ENCODE measurements at regions not wholly inside any gene's neighbourhood (a gene's known extent, or its start where the extent isn't known, plus 50 kb on each side); places are given as distances from the start of the nearest gene placed in this dataset.

DNA sequence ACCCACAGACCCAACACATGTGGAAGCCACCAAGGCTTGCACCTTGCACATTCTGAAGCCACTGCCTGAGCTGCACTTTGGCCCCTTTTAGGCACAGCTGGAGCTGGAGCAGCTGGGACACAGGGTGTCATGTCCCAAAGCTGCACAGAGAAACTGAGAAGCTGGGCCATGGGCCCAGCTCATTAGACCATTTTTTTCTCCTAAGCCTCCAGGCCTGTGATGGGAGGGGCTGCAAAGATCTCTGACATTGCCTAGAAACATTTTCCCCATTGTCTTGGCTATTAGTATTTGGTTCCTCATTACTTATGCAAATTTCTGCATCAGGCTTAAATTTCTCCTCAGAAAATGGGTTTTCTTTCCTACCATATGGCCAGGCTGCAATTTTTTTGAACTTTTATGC is 447.4 kb upstream of the HS3ST1 start:
- no peak for DNase-seq (ENCODE audit: low read depth, low spot score)
- no peak for TF ChIP-seq FOXP2 (optimal IDR thresholded peaks at IDR 0.05; ENCODE audit: control extremely low read depth, extremely low read length, insufficient read depth)
- no peak for TF ChIP-seq POLR2AphosphoS5 (IDR thresholded peaks at IDR 0.05; ENCODE audit: borderline replicate concordance, low read depth, low read length)
- H3K4me3 ChIP-seq: no peak overlapping the region

DNA sequence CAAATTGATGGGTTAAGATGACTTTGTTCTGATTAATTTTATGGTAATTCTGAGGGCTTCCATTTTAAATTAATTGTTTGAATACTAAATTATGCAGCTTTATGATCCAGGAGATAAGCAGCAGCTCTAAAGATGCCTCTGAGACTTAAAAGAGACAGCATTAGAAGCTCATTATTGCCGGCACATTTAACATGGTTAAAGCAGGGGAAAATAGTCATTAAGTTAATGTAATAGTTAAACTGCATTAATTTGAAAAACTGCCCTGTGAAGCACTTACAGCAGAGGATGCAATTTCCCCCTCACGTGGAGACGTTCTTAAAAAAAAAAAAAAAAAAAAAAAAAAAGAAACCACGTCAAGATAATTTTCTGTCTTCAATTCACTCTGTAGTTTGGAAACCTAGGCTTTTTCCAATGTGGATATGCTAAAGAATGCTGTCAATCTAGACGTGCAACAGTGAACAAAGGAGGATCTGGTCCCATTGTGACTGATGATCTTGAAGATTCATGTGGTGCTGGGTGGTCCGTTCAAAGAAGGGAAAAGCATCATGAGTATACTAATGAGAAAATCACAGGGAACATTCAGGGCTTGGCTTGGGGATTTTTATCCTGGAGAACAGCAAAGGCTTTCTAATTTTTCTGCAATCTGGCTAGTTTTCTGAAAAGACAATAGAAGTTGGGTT is 440.6 kb upstream of the HS3ST1 start:
- H3K27ac ChIP-seq: no peak overlapping the region
- no peak overlapping the region for H3K9ac ChIP-seq (ENCODE audit: insufficient read length)
- H3K36me3 ChIP-seq (ENCODE audit: insufficient read depth, low read length): no peaks in the 10 kb centered on the region
- no peak for DNase-seq (ENCODE audit: low read depth, low spot score)
- H3K9me3 ChIP-seq (ENCODE audit: low read depth, low read length): no peaks in the 10 kb centered on the region
- no peak overlapping the region for H3K4me3 ChIP-seq
- no peak for TF ChIP-seq FOXP2 (optimal IDR thresholded peaks at IDR 0.05; ENCODE audit: control extremely low read depth, extremely low read length, insufficient read depth)
- TF ChIP-seq EZH2 (IDR thresholded peaks at IDR 0.05): no peak
- TF ChIP-seq POLR2AphosphoS5 (IDR thresholded peaks at IDR 0.05; ENCODE audit: borderline replicate concordance, low read depth, low read length): no peak

More for the DNA sequence above, 447.4 kb upstream of the HS3ST1 start:
- Histone ChIP-seq H3K36me3 (ENCODE audit: insufficient read depth, low read length) (no peaks in the 10 kb centered on the region), H3K27ac (no peak overlapping the region), H3K9ac (ENCODE audit: insufficient read length) (no peak overlapping the region), H3K9me3 (ENCODE audit: low read depth, low read length) (no peaks in the 10 kb centered on the region)

DNA sequence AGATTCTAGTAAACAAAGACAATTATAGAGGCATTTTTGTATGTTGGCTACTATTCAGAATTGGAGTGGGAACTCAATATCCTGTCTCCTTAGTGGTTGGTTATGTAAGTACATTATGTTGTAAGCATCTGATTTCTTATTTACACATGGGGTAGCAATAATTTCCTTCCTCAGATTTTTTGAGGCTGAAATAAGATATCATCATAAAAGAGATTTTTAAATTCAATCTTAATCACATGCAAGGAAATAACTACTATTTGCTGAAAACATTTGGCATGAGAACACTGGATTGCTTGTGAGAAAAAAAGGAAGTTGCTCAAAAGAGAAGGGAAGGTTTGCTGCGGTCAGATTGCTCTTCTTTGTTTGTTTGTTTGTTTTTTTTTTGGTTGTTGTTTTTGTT is 437.7 kb upstream of the HS3ST1 start:
- H3K9ac ChIP-seq (ENCODE audit: insufficient read length): no peak overlapping the region
- H3K4me3 ChIP-seq: no peak overlapping the region
- no peak overlapping the region for H3K27ac ChIP-seq
- no peaks in the 10 kb centered on the region for H3K9me3 ChIP-seq (ENCODE audit: low read depth, low read length)
- no peaks in the 10 kb centered on the region for H3K36me3 ChIP-seq (ENCODE audit: insufficient read depth, low read length)
- DNase-seq (ENCODE audit: low read depth, low spot score): no peak
- TF ChIP-seq EZH2 (IDR thresholded peaks at IDR 0.05): no peak
- no peak for TF ChIP-seq POLR2AphosphoS5 (IDR thresholded peaks at IDR 0.05; ENCODE audit: borderline replicate concordance, low read depth, low read length)
- no peak for TF ChIP-seq FOXP2 (optimal IDR thresholded peaks at IDR 0.05; ENCODE audit: control extremely low read depth, extremely low read length, insufficient read depth)

DNA sequence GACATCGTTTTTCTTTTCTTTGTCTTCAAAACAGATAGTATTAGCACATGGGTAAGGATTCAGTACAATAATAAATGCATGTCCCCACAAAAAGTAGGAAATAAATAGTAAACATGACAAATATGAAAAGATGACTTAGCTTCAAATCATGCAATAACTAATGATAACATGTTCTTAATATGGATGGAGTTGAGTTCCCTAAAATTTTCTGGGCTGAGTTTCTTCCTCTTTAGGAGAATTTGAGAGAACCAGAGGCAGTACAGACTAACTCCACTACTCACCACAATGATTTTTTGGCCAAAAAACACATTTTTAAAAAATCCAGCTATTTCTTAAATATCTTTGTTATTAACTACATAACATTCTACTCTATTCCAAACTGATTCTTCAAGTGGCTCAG is 432.3 kb upstream of the HS3ST1 start:
- no peak overlapping the region for H3K27ac ChIP-seq
- no peak for DNase-seq (ENCODE audit: low read depth, low spot score)
- H3K9ac ChIP-seq (ENCODE audit: insufficient read length): no peak overlapping the region
- H3K36me3 ChIP-seq (ENCODE audit: insufficient read depth, low read length): no peaks in the 10 kb centered on the region
- H3K4me3 ChIP-seq: no peak overlapping the region
- no peaks in the 10 kb centered on the region for H3K9me3 ChIP-seq (ENCODE audit: low read depth, low read length)
- no peak for TF ChIP-seq EZH2 (IDR thresholded peaks at IDR 0.05)
- TF ChIP-seq FOXP2 (optimal IDR thresholded peaks at IDR 0.05; ENCODE audit: control extremely low read depth, extremely low read length, insufficient read depth): no peak
- TF ChIP-seq POLR2AphosphoS5 (IDR thresholded peaks at IDR 0.05; ENCODE audit: borderline replicate concordance, low read depth, low read length): no peak

DNA sequence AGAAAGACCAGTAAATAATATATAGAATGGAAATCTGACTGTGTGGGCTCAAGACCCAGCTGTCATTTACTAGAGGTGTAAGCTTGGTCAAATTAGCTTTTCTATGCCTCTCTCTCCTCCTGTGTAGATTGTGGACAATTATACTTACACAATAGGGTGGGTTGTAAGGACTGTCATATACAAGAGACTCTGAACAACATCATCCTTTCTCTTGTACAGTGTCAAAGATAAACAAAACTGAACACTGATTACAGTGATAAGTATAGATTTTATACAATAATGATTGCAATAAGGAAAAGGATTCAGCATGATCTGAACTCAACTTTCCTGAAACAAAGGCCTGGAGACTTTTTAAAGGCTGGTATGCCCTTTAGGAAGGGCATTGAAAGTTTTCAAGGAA is 429.2 kb upstream of the HS3ST1 start:
- Histone ChIP-seq H3K27ac (no peak overlapping the region), H3K9ac (ENCODE audit: insufficient read length) (no peak overlapping the region), H3K36me3 (ENCODE audit: insufficient read depth, low read length) (no peaks in the 10 kb centered on the region), H3K4me3 (no peak overlapping the region), H3K9me3 (ENCODE audit: low read depth, low read length) (no peaks in the 10 kb centered on the region)
- no peak for DNase-seq (ENCODE audit: low read depth, low spot score)
- TF ChIP-seq POLR2AphosphoS5 (IDR thresholded peaks at IDR 0.05; ENCODE audit: borderline replicate concordance, low read depth, low read length) (no peak), EZH2 (IDR thresholded peaks at IDR 0.05) (no peak), FOXP2 (optimal IDR thresholded peaks at IDR 0.05; ENCODE audit: control extremely low read depth, extremely low read length, insufficient read depth) (no peak)

DNA sequence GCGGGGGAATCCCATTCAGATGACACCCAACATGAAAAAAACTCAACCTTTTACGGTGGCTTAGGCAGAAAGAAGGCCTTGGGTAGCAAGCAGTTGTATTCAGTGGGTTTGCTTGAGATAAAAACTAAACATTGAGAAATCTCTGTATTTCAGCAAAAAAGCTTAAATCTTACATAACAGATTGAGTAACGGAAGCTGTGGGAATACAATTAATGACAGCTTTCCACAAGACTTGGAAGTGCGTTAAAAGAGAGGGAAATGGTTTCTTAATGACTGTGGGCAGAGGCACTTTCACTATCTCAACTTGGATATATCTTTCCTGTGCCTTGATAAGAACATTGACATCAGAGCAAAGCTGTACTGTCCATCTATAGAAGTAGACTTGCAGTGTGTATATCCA is 418.5 kb upstream of the HS3ST1 start:
- no peak overlapping the region for H3K9ac ChIP-seq (ENCODE audit: insufficient read length)
- H3K9me3 ChIP-seq (ENCODE audit: low read depth, low read length): no peaks in the 10 kb centered on the region
- no peaks in the 10 kb centered on the region for H3K36me3 ChIP-seq (ENCODE audit: insufficient read depth, low read length)
- TF ChIP-seq POLR2AphosphoS5 (IDR thresholded peaks at IDR 0.05; ENCODE audit: borderline replicate concordance, low read depth, low read length): no peak
- TF ChIP-seq FOXP2 (optimal IDR thresholded peaks at IDR 0.05; ENCODE audit: control extremely low read depth, extremely low read length, insufficient read depth): no peak
- TF ChIP-seq EZH2 (IDR thresholded peaks at IDR 0.05): no peak
- no peak overlapping the region for H3K4me3 ChIP-seq
- no peak overlapping the region for H3K27ac ChIP-seq
- DNase-seq (ENCODE audit: low read depth, low spot score): no peak

DNA sequence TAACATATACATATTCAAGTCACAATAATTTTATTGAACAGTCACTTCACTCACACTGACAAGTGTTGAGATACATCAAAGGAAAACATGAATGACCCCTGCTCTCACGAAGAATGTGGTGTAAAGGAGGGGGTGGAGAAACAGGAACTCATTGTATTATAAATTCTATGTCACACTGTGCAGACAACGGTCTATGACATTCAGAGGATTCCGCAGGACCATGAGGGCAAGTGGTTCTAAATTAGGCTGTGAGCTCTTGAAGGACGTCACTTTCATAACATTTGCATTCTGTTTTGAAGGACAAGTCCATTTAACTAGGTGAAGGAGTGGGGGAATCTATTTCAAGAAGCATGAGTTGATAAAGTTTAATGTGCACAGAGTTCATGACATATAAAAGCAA is 415.2 kb upstream of the HS3ST1 start:
- no peak for TF ChIP-seq FOXP2 (optimal IDR thresholded peaks at IDR 0.05; ENCODE audit: control extremely low read depth, extremely low read length, insufficient read depth)
- no peak for TF ChIP-seq EZH2 (IDR thresholded peaks at IDR 0.05)
- TF ChIP-seq POLR2AphosphoS5 (IDR thresholded peaks at IDR 0.05; ENCODE audit: borderline replicate concordance, low read depth, low read length): no peak
- no peak for DNase-seq (ENCODE audit: low read depth, low spot score)

DNA sequence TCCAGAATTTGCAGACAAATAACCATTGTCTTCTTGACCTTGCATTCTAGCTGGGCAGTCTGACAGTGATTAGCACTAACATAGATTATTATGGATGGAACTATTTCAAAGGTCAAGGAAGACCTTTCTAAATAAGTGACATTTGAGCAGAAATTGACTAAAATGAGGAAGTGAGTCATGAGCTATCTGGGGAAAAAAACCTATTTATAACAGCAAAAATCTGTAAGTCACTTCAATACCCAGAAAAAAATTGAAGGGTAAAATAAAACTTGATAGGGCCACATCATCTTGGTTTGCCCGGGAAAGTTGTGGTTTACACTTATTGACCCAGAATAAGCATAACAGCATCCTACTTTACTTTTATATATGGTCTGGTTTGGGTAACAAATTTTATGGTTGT is 414.6 kb upstream of the HS3ST1 start:
- Histone ChIP-seq H3K36me3 (ENCODE audit: insufficient read depth, low read length) (no peaks in the 10 kb centered on the region), H3K9ac (ENCODE audit: insufficient read length) (no peak overlapping the region), H3K4me3 (no peak overlapping the region), H3K9me3 (ENCODE audit: low read depth, low read length) (no peaks in the 10 kb centered on the region), H3K27ac (no peak overlapping the region)
- no peak for DNase-seq (ENCODE audit: low read depth, low spot score)
- no peak for TF ChIP-seq POLR2AphosphoS5 (IDR thresholded peaks at IDR 0.05; ENCODE audit: borderline replicate concordance, low read depth, low read length)
- TF ChIP-seq FOXP2 (optimal IDR thresholded peaks at IDR 0.05; ENCODE audit: control extremely low read depth, extremely low read length, insufficient read depth): no peak
- TF ChIP-seq EZH2 (IDR thresholded peaks at IDR 0.05): no peak

More for the DNA sequence above, 415.2 kb upstream of the HS3ST1 start:
- Histone ChIP-seq H3K27ac (no peak overlapping the region), H3K9ac (ENCODE audit: insufficient read length) (no peak overlapping the region), H3K4me3 (no peak overlapping the region), H3K9me3 (ENCODE audit: low read depth, low read length) (no peaks in the 10 kb centered on the region), H3K36me3 (ENCODE audit: insufficient read depth, low read length) (no peaks in the 10 kb centered on the region)
